Liver (tissue), 7 donors: ENCODE measurements at regions not wholly inside any gene's neighbourhood (a gene's known extent, or its start where the extent isn't known, plus 50 kb on each side); places are given as distances from the start of the nearest gene placed in this dataset.

Experiments
- DNase-seq: peaks from one replicate; pipeline ENCODE4 v3.0.0-alpha.2; 2017; ENCODE audit warnings: low spot score
- H3K27ac ChIP-seq, 2 donors: one replicate each; pipeline ENCODE4 v1.7.0; 2013; ENCODE audit warnings: inconsistent platforms in 2 of 2, low read length in 2 of 2, control low read depth in 1 of 2, low read depth in 1 of 2, mild to moderate bottlenecking in 1 of 2
- H3K27me3 ChIP-seq, 4 donors: one replicate each; pipeline versions ENCODE4 v1.6.1 to v1.7.0; 2013; ENCODE audit warnings: low read length in 3 of 4, inconsistent platforms in 1 of 4, mild to moderate bottlenecking in 1 of 4, moderate library complexity in 1 of 4; ENCODE audit not compliant: control insufficient read depth in 4 of 4, insufficient read depth in 4 of 4
- H3K36me3 ChIP-seq, 4 donors: one replicate each; pipeline versions ENCODE4 v1.6.1 to v1.7.0; 2013; ENCODE audit warnings: low read length in 3 of 4, mild to moderate bottlenecking in 3 of 4, low read depth in 1 of 4, moderate library complexity in 1 of 4; ENCODE audit not compliant: control insufficient read depth in 4 of 4, insufficient read depth in 3 of 4
- H3K4me1 ChIP-seq, 4 donors: one replicate each; pipeline versions ENCODE4 v1.6.1 to v1.7.0; 2013; ENCODE audit warnings: low read length in 3 of 4, mild to moderate bottlenecking in 3 of 4, moderate library complexity in 1 of 4; ENCODE audit not compliant: control insufficient read depth in 4 of 4, insufficient read depth in 4 of 4
- H3K4me3 ChIP-seq, 3 donors: one replicate each; pipeline versions ENCODE4 v1.6.1 to v1.7.0; 2013; ENCODE audit warnings: low read length in 3 of 3, control low read depth in 1 of 3, low read depth in 1 of 3, mild to moderate bottlenecking in 1 of 3
- H3K9ac ChIP-seq, 2 donors: one replicate each; pipeline ENCODE4 v1.7.0; 2013; ENCODE audit warnings: low read length in 2 of 2, mild to moderate bottlenecking in 2 of 2, moderate library complexity in 2 of 2, control low read depth in 1 of 2, low read depth in 1 of 2
- H3K9me3 ChIP-seq, 4 donors: one replicate each; pipeline versions ENCODE4 v1.6.1 to v1.7.0; 2013; ENCODE audit warnings: low read length in 3 of 4; ENCODE audit not compliant: control insufficient read depth in 4 of 4
- ATF3 ChIP-seq: IDR thresholded peaks from 2 replicates; pipeline ENCODE4 v1.6.1; 2016; ENCODE audit warnings: antibody characterized with exemption
- FOXA1 ChIP-seq: IDR thresholded peaks from 2 replicates; pipeline ENCODE4 v1.6.1; 2016; ENCODE audit warnings: antibody characterized with exemption
- FOXA2 ChIP-seq: IDR thresholded peaks from 2 replicates; pipeline ENCODE4 v1.6.1; 2016; ENCODE audit warnings: antibody characterized with exemption
- GABPA ChIP-seq, 2 donors: IDR thresholded peaks in 1 of 2; conservative IDR thresholded peaks in 1 of 2; 2 replicates each; pipeline ENCODE4 v1.6.1; 2016; ENCODE audit warnings: antibody characterized with exemption in 2 of 2, mild to moderate bottlenecking in 1 of 2, moderate library complexity in 1 of 2
- HNF4A ChIP-seq, 2 donors: conservative IDR thresholded peaks; 2 replicates each; pipeline ENCODE4 v1.6.1; 2016; ENCODE audit warnings: antibody characterized with exemption in 2 of 2, mild to moderate bottlenecking in 2 of 2
- HNF4G ChIP-seq: IDR thresholded peaks from 2 replicates; pipeline ENCODE4 v1.6.1; 2016; ENCODE audit warnings: antibody characterized with exemption
- JUND ChIP-seq, 2 donors: IDR thresholded peaks; 2 replicates each; pipeline ENCODE4 v1.6.1; 2016; ENCODE audit warnings: antibody characterized with exemption in 2 of 2
- NR2F2 ChIP-seq: IDR thresholded peaks from 2 replicates; pipeline ENCODE4 v1.6.1; 2016; ENCODE audit warnings: antibody characterized with exemption
- RAD21 ChIP-seq, 2 donors: IDR thresholded peaks; 2 replicates each; pipeline ENCODE4 v1.6.1; 2016; ENCODE audit warnings: antibody characterized with exemption in 2 of 2, mild to moderate bottlenecking in 2 of 2
- SP1 ChIP-seq: IDR thresholded peaks from 2 replicates; pipeline ENCODE4 v1.6.1; 2018; ENCODE audit warnings: antibody characterized with exemption, mild to moderate bottlenecking
- TAF1 ChIP-seq: conservative IDR thresholded peaks from 2 replicates; pipeline ENCODE4 v1.6.1; 2016; ENCODE audit warnings: antibody characterized with exemption, mild to moderate bottlenecking
- ZBTB33 ChIP-seq: IDR thresholded peaks from 2 replicates; pipeline ENCODE4 v1.6.1; 2016; ENCODE audit warnings: antibody characterized with exemption
- WGBS: extraction: QIAGEN DNeasy Blood & Tissue Kit; methylation state at CpG from one replicate; pipeline ENCODE4 v1.1.7; 2013; 5-methylcytosine and 5-hydroxymethylcytosine counted together
- donor health status: healthy.
- donor health status: healthy.
- donor health status: healthy.
- donor health status: healthy.

GRCh38 chr1:37306871-37307270 lies 167.5 kb upstream of the ZC3H12A start (continued):
- TF ChIP-seq ATF3 (no peak), HNF4G (no peak), FOXA1 (no peak)

- Histone ChIP-seq H3K9ac (no peak overlapping the region), H3K36me3 (no peaks in the 10 kb centered on the region), H3K4me3 (no peak overlapping the region), H3K27ac (no peak overlapping the region), H3K9me3 (no peaks in the 10 kb centered on the region), H3K27me3 (peaks cover 0 to 7% (median 2%) of the 10 kb centered on the region in 4 donors), H3K4me1 (no peaks in the 10 kb centered on the region)
- TF ChIP-seq JUND (IDR thresholded peaks at IDR 0.05) (no peak), NR2F2 (no peak), ZBTB33 (no peak), HNF4G (no peak), HNF4A (conservative IDR thresholded peaks at IDR 0.05) (no peak), SP1 (no peak), FOXA2 (no peak), RAD21 (IDR thresholded peaks at IDR 0.05) (no peak), TAF1 (no peak)
- 70% methylated on average over 25 of the region's 25 CpGs for WGBS
- DNase-seq, result no peak
Observed at GRCh38 chr1:37308031-37308960, 166.1 kb upstream of the ZC3H12A start.

GRCh38 chr1:37309574-37309973 lies 164.8 kb upstream of the ZC3H12A start:
- no peaks in the 10 kb centered on the region for H3K36me3 ChIP-seq

GRCh38 chr1:37310064-37310463 lies 164.3 kb upstream of the ZC3H12A start:
- Histone ChIP-seq H3K9me3 (no peaks in the 10 kb centered on the region), H3K9ac (no peak overlapping the region), H3K4me1 (no peaks in the 10 kb centered on the region), H3K27ac (no peak overlapping the region), H3K27me3 (peaks cover 0 to 7% (median 2%) of the 10 kb centered on the region in 4 donors), H3K4me3 (no peak overlapping the region), H3K36me3 (no peaks in the 10 kb centered on the region)
- 79% methylated on average over 13 of the region's 13 CpGs for WGBS
- no peak for TF ChIP-seq GABPA (IDR thresholded peaks at IDR 0.05 in 1 of 2, conservative IDR thresholded peaks at IDR 0.05 in 1 of 2)
- no peak for DNase-seq

More at GRCh38 chr1:37309574-37309973, 164.8 kb upstream of the ZC3H12A start:
- H3K9me3 ChIP-seq, result no peaks in the 10 kb centered on the region
- DNase-seq, result no peak
- WGBS, result 57% methylated on average over 3 of the region's 3 CpGs
- H3K9ac ChIP-seq, result no peak overlapping the region
- H3K27ac ChIP-seq, result no peak overlapping the region
- no peaks in the 10 kb centered on the region for H3K4me1 ChIP-seq
- H3K4me3 ChIP-seq, result no peak overlapping the region
- H3K27me3 ChIP-seq, result peaks cover 0 to 7% (median 2%) of the 10 kb centered on the region in 4 donors
- TF ChIP-seq RAD21 (IDR thresholded peaks at IDR 0.05), result no peak
